IMR-90 (cell line): ENCODE measurements at regions not wholly inside any gene's neighbourhood (a gene's known extent, or its start where the extent isn't known, plus 50 kb on each side); places are given as distances from the start of the nearest gene placed in this dataset.

Experiments used
- ATAC-seq: fragments of 200-7000 bp; cut with Tn5 transposase; 2 replicates; pipeline ENCODE4 v1.9.1; 2020; ENCODE audit warnings: low read depth, mild to moderate bottlenecking, moderate library complexity
- BruUV-seq: library from RNA; stranded (reverse); fragments of 400-500 nt; replicated peaks from 2 replicates; lab custom pipeline; 2021; lab: Mats Ljungman, UMichigan
- CTCF ChIA-PET: fragments of 300-600 bp; formaldehyde crosslinking; extraction: SDS; loops from one replicate; lab custom pipeline; 2021; ENCODE audit warnings: antibody characterized with exemption; lab: Yijun Ruan, JAX
- POLR2A ChIA-PET: fragments of 300-600 bp; sonication (Branson Sonifier 250); formaldehyde crosslinking; loops from one replicate; lab custom pipeline; 2022; ENCODE audit warnings: antibody characterized with exemption; ENCODE audit not compliant: unreplicated experiment; lab: Charles Lee
- DNase-seq: peaks from one replicate; pipeline ENCODE4 v3.0.0; 2013
- H2AFZ ChIP-seq: replicated peaks from 2 replicates; pipeline ENCODE3; 2013; ENCODE audit warnings: low read length, mild to moderate bottlenecking; ENCODE audit not compliant: poor library complexity
- H2AK5ac ChIP-seq: 2 replicates; pipeline ENCODE4 v1.6.1; 2013; ENCODE audit warnings: low read depth, low read length, inconsistent platforms
- H2AK9ac ChIP-seq: replicated peaks from 2 replicates; pipeline ENCODE3; 2013; ENCODE audit warnings: mild to moderate bottlenecking, low read depth, low read length, moderate library complexity; ENCODE audit not compliant: poor library complexity
- H2BK120ac ChIP-seq: 2 replicates; pipeline ENCODE4 v1.6.1; 2013; ENCODE audit warnings: low read depth, low read length, inconsistent platforms
- H2BK15ac ChIP-seq: 3 replicates; pipeline ENCODE4 v1.6.1; 2013; ENCODE audit warnings: low read depth, low read length, inconsistent platforms
- H2BK20ac ChIP-seq: 2 replicates; pipeline ENCODE4 v1.6.1; 2013; ENCODE audit warnings: low read depth, mild to moderate bottlenecking, inconsistent platforms, low read length, moderate library complexity
- H2BK5ac ChIP-seq: 2 replicates; pipeline ENCODE4 v1.6.1; 2013; ENCODE audit warnings: mild to moderate bottlenecking, low read depth, low read length, inconsistent platforms; ENCODE audit not compliant: poor library complexity, severe bottlenecking
- H3K14ac ChIP-seq: replicated peaks from 2 replicates; pipeline ENCODE4 v1.6.1; 2013; ENCODE audit warnings: low read depth, low read length, inconsistent platforms
- H3K18ac ChIP-seq: 2 replicates; pipeline ENCODE4 v1.6.1; 2013; ENCODE audit warnings: low read depth, low read length, control low read depth
- H3K23ac ChIP-seq: 2 replicates; pipeline ENCODE4 v1.6.1; 2013; ENCODE audit warnings: low read depth, low read length, inconsistent platforms
- H3K27ac ChIP-seq: 2 replicates; pipeline ENCODE4 v1.5.1; 2013; ENCODE audit warnings: mild to moderate bottlenecking, control low read depth, low read length; ENCODE audit not compliant: insufficient read depth
- H3K27me3 ChIP-seq: 2 replicates; pipeline ENCODE4 v1.6.1; 2013; ENCODE audit warnings: low read length; ENCODE audit not compliant: control insufficient read depth, insufficient read depth
- H3K36me3 ChIP-seq: 2 replicates; pipeline ENCODE4 v1.6.1; 2013; ENCODE audit warnings: low read length, mixed read lengths; ENCODE audit not compliant: control insufficient read depth, insufficient read depth
- H3K4ac ChIP-seq: 2 replicates; pipeline ENCODE4 v1.6.1; 2013; ENCODE audit warnings: low read depth, low read length, inconsistent platforms
- H3K4me1 ChIP-seq: 2 replicates; pipeline ENCODE4 v1.6.1; 2013; ENCODE audit warnings: low read length, mixed read lengths; ENCODE audit not compliant: control insufficient read depth, insufficient read depth
- H3K4me2 ChIP-seq: 2 replicates; pipeline ENCODE4 v1.6.1; 2013; ENCODE audit warnings: low read depth, mild to moderate bottlenecking, control low read depth, low read length, moderate library complexity
- H3K4me3 ChIP-seq: 2 replicates; pipeline ENCODE4 v1.5.1; 2013; ENCODE audit warnings: low read depth, mild to moderate bottlenecking, control low read depth, low read length, moderate library complexity; ENCODE audit not compliant: insufficient read depth
- H3K56ac ChIP-seq: 2 replicates; pipeline ENCODE4 v1.6.1; 2013; ENCODE audit warnings: low read length, inconsistent platforms; ENCODE audit not compliant: insufficient read depth; ENCODE audit errors: extremely low read depth
- H3K79me1 ChIP-seq, 2 experiments: 2 replicates each; pipeline ENCODE4 v1.6.1; 2013; ENCODE audit warnings: low read length in 2 of 2, inconsistent platforms in 1 of 2, low read depth in 1 of 2
- H3K9ac ChIP-seq: 2 replicates; pipeline ENCODE4 v1.6.1; 2013; ENCODE audit warnings: low read depth, low read length, control low read depth
- H3K9me1 ChIP-seq: 2 replicates; pipeline ENCODE4 v1.6.1; 2013; ENCODE audit warnings: low read length, inconsistent platforms; ENCODE audit not compliant: insufficient read depth
- H3K9me3 ChIP-seq: 2 replicates; pipeline ENCODE4 v1.6.1; 2013; ENCODE audit warnings: low read length; ENCODE audit not compliant: control insufficient read depth, insufficient read depth
- H4K20me1 ChIP-seq: 2 replicates; pipeline ENCODE4 v1.6.1; 2013; ENCODE audit warnings: low read length, inconsistent platforms; ENCODE audit not compliant: insufficient read depth
- H4K5ac ChIP-seq: 2 replicates; pipeline ENCODE4 v1.6.1; 2013; ENCODE audit warnings: mild to moderate bottlenecking, low read depth, low read length, control low read depth
- H4K8ac ChIP-seq, 2 experiments: 2 replicates each; pipeline ENCODE4 v1.6.1; 2013; ENCODE audit warnings: low read depth in 2 of 2, low read length in 2 of 2, control low read depth in 1 of 2, inconsistent platforms in 1 of 2
- H4K91ac ChIP-seq: 2 replicates; pipeline ENCODE4 v1.6.1; 2013; ENCODE audit warnings: low read depth, low read length, inconsistent platforms; ENCODE audit not compliant: insufficient read depth
- ELK1 ChIP-seq: fragments of 150-350 bp; IDR thresholded peaks from 2 replicates; pipeline ENCODE4 v1.6.1; 2016; ENCODE audit warnings: low read depth, mild to moderate bottlenecking, low read length, moderate library complexity, borderline replicate concordance
- FOS ChIP-seq: fragments of 150-350 bp; IDR thresholded peaks from 2 replicates; pipeline ENCODE4 v1.6.1; 2016; ENCODE audit warnings: low read depth, low read length
- MAFK ChIP-seq: IDR thresholded peaks from 2 replicates; pipeline ENCODE4 v1.6.1; 2012; ENCODE audit warnings: low read depth, low read length, improper control_type of control experiment
- MAZ ChIP-seq: IDR thresholded peaks from 2 replicates; pipeline ENCODE4 v1.6.1; 2012; ENCODE audit warnings: low read depth, mild to moderate bottlenecking, low read length, improper control_type of control experiment, moderate library complexity, borderline replicate concordance
- NFE2L2 ChIP-seq: fragments of 150-350 bp; IDR thresholded peaks from 2 replicates; pipeline ENCODE4 v1.6.1; 2016; ENCODE audit warnings: low read depth, mild to moderate bottlenecking, low read length
- POLR2A ChIP-seq: IDR thresholded peaks from 2 replicates; pipeline ENCODE4 v1.6.1; 2012; ENCODE audit warnings: mild to moderate bottlenecking, low read depth, low read length
- RAD21 ChIP-seq: IDR thresholded peaks from 2 replicates; pipeline ENCODE4 v1.6.1; 2012; ENCODE audit warnings: low read length, improper control_type of control experiment
- RCOR1 ChIP-seq: IDR thresholded peaks from 2 replicates; pipeline ENCODE4 v1.6.1; 2012; ENCODE audit warnings: mild to moderate bottlenecking, low read length, improper control_type of control experiment; ENCODE audit not compliant: insufficient replicate concordance
- RFX5 ChIP-seq: IDR thresholded peaks from 2 replicates; pipeline ENCODE4 v1.8.0; 2012; ENCODE audit warnings: low read depth, mild to moderate bottlenecking, low read length, moderate library complexity
- SMC3 ChIP-seq: fragments of 150-350 bp; IDR thresholded peaks from 2 replicates; pipeline ENCODE4 v1.6.1; 2016; ENCODE audit warnings: low read depth, mild to moderate bottlenecking, antibody characterized with exemption, low read length, moderate library complexity
- USF2 ChIP-seq: fragments of 150-350 bp; IDR thresholded peaks from 2 replicates; pipeline ENCODE4 v1.6.1; 2017; ENCODE audit warnings: mild to moderate bottlenecking, antibody characterized with exemption, low read length, low read depth
- dilution Hi-C: fragments of 300-500 bp; cut with HindIII; formaldehyde crosslinking; loops from one replicate; pipeline ENCODE4 v1.14.3; 2018; ENCODE audit warnings: low sequenced_read_pairs; ENCODE audit not compliant: unreplicated experiment
- in situ Hi-C: fragments of 300-500 bp; cut with MboI; formaldehyde crosslinking; loops from 3 replicates; pipeline ENCODE4 v1.14.3; 2019; ENCODE audit warnings: low sequenced_read_pairs, inconsistent platforms, mixed read lengths
- intact Hi-C: fragments of 100-400 bp; cut with micrococcal nuclease; formaldehyde crosslinking; loops from 2 replicates; pipeline ENCODE4 v1.10.0; 2022

- Histone ChIP-seq H3K79me1 (no peaks in the 10 kb centered on the region), H4K20me1 (no peaks in the 10 kb centered on the region), H3K14ac (no peak overlapping the region), H2BK5ac (no peak overlapping the region), H2BK120ac (no peak overlapping the region), H4K8ac (no peak overlapping the region), H3K27me3 (no peaks in the 10 kb centered on the region; the same call in 1 of the 2 replicates), H3K4ac (no peak overlapping the region), H3K27ac (no peak overlapping the region), H3K4me2 (no peak overlapping the region), H3K9me1 (no peaks in the 10 kb centered on the region; the same call in 1 of the 2 replicates), H2AK9ac (no peak overlapping the region), H3K9me3 (no peaks in the 10 kb centered on the region; the same call in 1 of the 2 replicates), H4K5ac (no peak overlapping the region), H3K23ac (no peak overlapping the region), H3K4me1 (no peaks in the 10 kb centered on the region), H3K36me3 (no peaks in the 10 kb centered on the region), H2BK15ac (no peak overlapping the region), H3K56ac (no peak overlapping the region), H2AK5ac (no peak overlapping the region), H3K9ac (no peak overlapping the region), H4K91ac (no peak overlapping the region), H3K4me3 (no peak overlapping the region), H2AFZ (no peak overlapping the region), H3K18ac (no peak overlapping the region), H2BK20ac (no peak overlapping the region)
- CTCF ChIA-PET = interaction anchor here (2.3 kb wide), 1 partner anchor 11 kb away, joined by 5 read pairs; no protein-coding TSS in a partner anchor
- in situ Hi-C loops = no loop called here
- dilution Hi-C loops = no loop called here
- no peak for DNase-seq
- POLR2A ChIA-PET = no interaction called here
- no TSS peak for BruUV-seq
- ATAC-seq = no peak
- intact Hi-C loops = no loop called here
- TF ChIP-seq RCOR1 (no peak), RFX5 (no peak), RAD21 (no peak), FOS (no peak), POLR2A (no peak), MAZ (no peak), USF2 (no peak), SMC3 (no peak), MAFK (no peak), NFE2L2 (no peak), ELK1 (no peak)
Observed at GRCh38 chr12:106004289-106004688, 134.5 kb downstream of the NUAK1 start.
